ENCODE measurements at regions not wholly inside any gene's neighbourhood (a gene's known extent, or its start where the extent isn't known, plus 50 kb on each side); places are given as distances from the start of the nearest gene placed in this dataset.

DNA sequence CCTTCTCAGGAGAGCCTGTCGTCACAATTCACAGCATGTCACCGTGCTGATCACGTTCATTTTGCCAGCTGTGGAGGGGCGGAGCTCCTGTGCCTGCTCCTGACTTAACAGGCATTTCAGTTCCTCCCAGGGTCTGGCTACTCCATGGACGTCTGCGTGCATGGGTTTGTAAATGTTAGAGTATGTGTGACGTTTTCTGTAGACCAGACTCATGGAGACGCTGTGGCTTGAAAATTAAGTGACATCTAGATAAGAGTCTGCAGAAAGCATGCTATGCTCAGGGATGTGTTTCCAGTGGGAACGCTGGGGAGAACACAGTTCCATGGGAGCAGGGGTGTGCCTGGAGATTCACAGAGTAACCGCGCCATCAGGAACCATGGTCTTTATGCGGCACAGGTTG is 804.0 kb downstream of the TBC1D22A start:
- TF ChIP-seq KLF1 (tag by site-specific recombination; IDR thresholded peaks at IDR 0.05) (no peak), ZNF398 (tag by site-specific recombination; IDR thresholded peaks at IDR 0.05) (no peak), YY1 (tag by site-specific recombination; IDR thresholded peaks at IDR 0.05) (no peak), ZNF449 (tag by site-specific recombination; IDR thresholded peaks at IDR 0.05) (no peak)
- TF ChIP-seq, protein P1, sequence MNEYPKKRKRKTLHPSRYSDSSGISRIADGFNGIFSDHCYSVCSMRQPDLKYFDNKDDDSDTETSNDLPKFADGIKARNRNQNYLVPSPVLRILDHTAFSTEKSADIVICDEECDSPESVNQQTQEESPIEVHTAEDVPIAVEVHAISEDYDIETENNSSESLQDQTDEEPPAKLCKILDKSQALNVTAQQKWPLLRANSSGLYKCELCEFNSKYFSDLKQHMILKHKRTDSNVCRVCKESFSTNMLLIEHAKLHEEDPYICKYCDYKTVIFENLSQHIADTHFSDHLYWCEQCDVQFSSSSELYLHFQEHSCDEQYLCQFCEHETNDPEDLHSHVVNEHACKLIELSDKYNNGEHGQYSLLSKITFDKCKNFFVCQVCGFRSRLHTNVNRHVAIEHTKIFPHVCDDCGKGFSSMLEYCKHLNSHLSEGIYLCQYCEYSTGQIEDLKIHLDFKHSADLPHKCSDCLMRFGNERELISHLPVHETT (tag by site-specific recombination; IDR thresholded peaks at IDR 0.05) = no peak
- TF ChIP-seq, protein P2, sequence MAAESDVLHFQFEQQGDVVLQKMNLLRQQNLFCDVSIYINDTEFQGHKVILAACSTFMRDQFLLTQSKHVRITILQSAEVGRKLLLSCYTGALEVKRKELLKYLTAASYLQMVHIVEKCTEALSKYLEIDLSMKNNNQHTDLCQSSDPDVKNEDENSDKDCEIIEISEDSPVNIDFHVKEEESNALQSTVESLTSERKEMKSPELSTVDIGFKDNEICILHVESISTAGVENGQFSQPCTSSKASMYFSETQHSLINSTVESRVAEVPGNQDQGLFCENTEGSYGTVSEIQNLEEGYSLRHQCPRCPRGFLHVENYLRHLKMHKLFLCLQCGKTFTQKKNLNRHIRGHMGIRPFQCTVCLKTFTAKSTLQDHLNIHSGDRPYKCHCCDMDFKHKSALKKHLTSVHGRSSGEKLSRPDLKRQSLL (tag by site-specific recombination; IDR thresholded peaks at IDR 0.05) = no peak
- TF ChIP-seq, protein P3, sequence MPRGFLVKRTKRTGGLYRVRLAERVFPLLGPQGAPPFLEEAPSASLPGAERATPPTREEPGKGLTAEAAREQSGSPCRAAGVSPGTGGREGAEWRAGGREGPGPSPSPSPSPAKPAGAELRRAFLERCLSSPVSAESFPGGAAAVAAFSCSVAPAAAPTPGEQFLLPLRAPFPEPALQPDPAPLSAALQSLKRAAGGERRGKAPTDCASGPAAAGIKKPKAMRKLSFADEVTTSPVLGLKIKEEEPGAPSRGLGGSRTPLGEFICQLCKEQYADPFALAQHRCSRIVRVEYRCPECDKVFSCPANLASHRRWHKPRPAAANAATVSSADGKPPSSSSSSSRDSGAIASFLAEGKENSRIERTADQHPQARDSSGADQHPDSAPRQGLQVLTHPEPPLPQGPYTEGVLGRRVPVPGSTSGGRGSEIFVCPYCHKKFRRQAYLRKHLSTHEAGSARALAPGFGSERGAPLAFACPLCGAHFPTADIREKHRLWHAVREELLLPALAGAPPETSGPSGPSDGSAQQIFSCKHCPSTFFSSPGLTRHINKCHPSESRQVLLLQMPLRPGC (tag by site-specific recombination; IDR thresholded peaks at IDR 0.05) = no peak
- Histone ChIP-seq H3K27ac (ENCODE audit: extremely low read depth, low read depth, low read length) (no peak overlapping the region), H3K4me1 (ENCODE audit: control insufficient read depth, insufficient read depth, low read length) (no peaks in the 10 kb centered on the region), H3K36me3 (ENCODE audit: control insufficient read depth in 2 of 2, insufficient read depth in 1 of 2, low read length in 2 of 2) (no peaks in the 10 kb centered on the region), H3K4me3 (ENCODE audit: low read depth, low read length) (no peak overlapping the region), H3K9me3 (ENCODE audit: control insufficient read depth, insufficient read depth, low read depth, low read length) (no peaks in the 10 kb centered on the region)
- CTCF ChIA-PET = no interaction called here
- POLR2A ChIA-PET = no interaction called here

GRCh38 chr22:47565607-47566006 is 803.2 kb downstream of the TBC1D22A start:
- H3K4me1 ChIP-seq (ENCODE audit: control insufficient read depth, insufficient read depth, low read length) = no peaks in the 10 kb centered on the region
- no peak overlapping the region for H3K27ac ChIP-seq (ENCODE audit: extremely low read depth, low read depth, low read length)
- H3K36me3 ChIP-seq (ENCODE audit: control insufficient read depth in 2 of 2, insufficient read depth in 1 of 2, low read length in 2 of 2) = no peaks in the 10 kb centered on the region
- POLR2A ChIA-PET = no interaction called here
- CTCF ChIA-PET = no interaction called here
- H3K9me3 ChIP-seq (ENCODE audit: control insufficient read depth, insufficient read depth, low read depth, low read length) = no peaks in the 10 kb centered on the region
- TF ChIP-seq BCL11B (tag by site-specific recombination; IDR thresholded peaks at IDR 0.05; ENCODE audit: low read depth) = no peak
- no peak for TF ChIP-seq ZNF776 (tag by site-specific recombination; IDR thresholded peaks at IDR 0.05; ENCODE audit: borderline replicate concordance)
- no peak for TF ChIP-seq ZNF629 (tag by site-specific recombination; IDR thresholded peaks at IDR 0.05)
- no peak for TF ChIP-seq ZBTB1 (tag by site-specific recombination; IDR thresholded peaks at IDR 0.05)
- TF ChIP-seq GFI1B (tag by site-specific recombination; IDR thresholded peaks at IDR 0.05) = no peak
- no peak for TF ChIP-seq ZNF155 (tag by site-specific recombination; IDR thresholded peaks at IDR 0.05)
- no peak for TF ChIP-seq ZNF350 (tag by site-specific recombination; IDR thresholded peaks at IDR 0.05)
- TF ChIP-seq, protein P4, sequence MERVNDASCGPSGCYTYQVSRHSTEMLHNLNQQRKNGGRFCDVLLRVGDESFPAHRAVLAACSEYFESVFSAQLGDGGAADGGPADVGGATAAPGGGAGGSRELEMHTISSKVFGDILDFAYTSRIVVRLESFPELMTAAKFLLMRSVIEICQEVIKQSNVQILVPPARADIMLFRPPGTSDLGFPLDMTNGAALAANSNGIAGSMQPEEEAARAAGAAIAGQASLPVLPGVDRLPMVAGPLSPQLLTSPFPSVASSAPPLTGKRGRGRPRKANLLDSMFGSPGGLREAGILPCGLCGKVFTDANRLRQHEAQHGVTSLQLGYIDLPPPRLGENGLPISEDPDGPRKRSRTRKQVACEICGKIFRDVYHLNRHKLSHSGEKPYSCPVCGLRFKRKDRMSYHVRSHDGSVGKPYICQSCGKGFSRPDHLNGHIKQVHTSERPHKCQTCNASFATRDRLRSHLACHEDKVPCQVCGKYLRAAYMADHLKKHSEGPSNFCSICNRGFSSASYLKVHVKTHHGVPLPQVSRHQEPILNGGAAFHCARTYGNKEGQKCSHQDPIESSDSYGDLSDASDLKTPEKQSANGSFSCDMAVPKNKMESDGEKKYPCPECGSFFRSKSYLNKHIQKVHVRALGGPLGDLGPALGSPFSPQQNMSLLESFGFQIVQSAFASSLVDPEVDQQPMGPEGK (tag by site-specific recombination; IDR thresholded peaks at IDR 0.05) = no peak
- no peak for TF ChIP-seq ZNF335 (tag by site-specific recombination; conservative IDR thresholded peaks at IDR 0.05)
- no peak for TF ChIP-seq MZF1 (tag by site-specific recombination; IDR thresholded peaks at IDR 0.05; ENCODE audit: borderline replicate concordance)
- TF ChIP-seq ZSCAN30 (tag by site-specific recombination; IDR thresholded peaks at IDR 0.05) = no peak
- no peak overlapping the region for H3K4me3 ChIP-seq (ENCODE audit: low read depth, low read length)
